Endothelial cell of hepatic sinusoid (primary cell): ENCODE measurements at regions not wholly inside any gene's neighbourhood (a gene's known extent, or its start where the extent isn't known, plus 50 kb on each side); places are given as distances from the start of the nearest gene placed in this dataset.

Experiments used
- in situ Hi-C: cut with HindIII; loops from 2 replicates; pipeline ENCODE4 v1.10.0; 2017; ENCODE audit warnings: low sequenced_read_pairs

GRCh38 chr4:53921856-53922255, 142.5 kb downstream of the CHIC2 start:
- in situ Hi-C loops, result loop anchor here (25.0 kb wide), 1 partner anchor 910 kb away; no protein-coding TSS in a partner anchor

- in situ Hi-C loops, result loop anchor here (25.0 kb wide), 1 partner anchor 909 kb away; no protein-coding TSS in a partner anchor
These were observed 143.5 kb downstream of the CHIC2 start for GRCh38 chr4:53920883-53921282.

- in situ Hi-C loops, result loop anchor here (25.0 kb wide), 1 partner anchor 908 kb away; no protein-coding TSS in a partner anchor
These were observed 144.3 kb downstream of the CHIC2 start for GRCh38 chr4:53920116-53920515.

GRCh38 chr4:53919535-53919934, 144.9 kb downstream of the CHIC2 start:
- in situ Hi-C loops, result loop anchor here (25.0 kb wide), 1 partner anchor 907 kb away; no protein-coding TSS in a partner anchor

GRCh38 chr4:53917729-53918128, 146.7 kb downstream of the CHIC2 start:
- in situ Hi-C loops, result loop anchor here (25.0 kb wide), 1 partner anchor 905 kb away; no protein-coding TSS in a partner anchor

GRCh38 chr4:53916431-53916889, 147.9 kb downstream of the CHIC2 start:
- in situ Hi-C loops, result loop anchor here (25.0 kb wide), 1 partner anchor 904 kb away; no protein-coding TSS in a partner anchor

GRCh38 chr4:53914313-53915016, 149.9 kb downstream of the CHIC2 start:
- in situ Hi-C loops, result loop anchor here (25.0 kb wide), 1 partner anchor 902 kb away; no protein-coding TSS in a partner anchor

GRCh38 chr4:53913771-53914170, 150.6 kb downstream of the CHIC2 start:
- in situ Hi-C loops, result loop anchor here (25.0 kb wide), 1 partner anchor 901 kb away; no protein-coding TSS in a partner anchor

GRCh38 chr4:53912766-53913497, 151.5 kb downstream of the CHIC2 start:
- in situ Hi-C loops, result loop anchor here (25.0 kb wide), 1 partner anchor 901 kb away; no protein-coding TSS in a partner anchor

GRCh38 chr4:53908661-53909078, 155.7 kb downstream of the CHIC2 start:
- in situ Hi-C loops, result loop anchor here (5.0 to 25.0 kb wide), 2 partner anchors 309 to 896 kb away; no protein-coding TSS in a partner anchor

- in situ Hi-C loops, result loop anchor here (5.0 to 25.0 kb wide), 2 partner anchors 310 to 895 kb away; no protein-coding TSS in a partner anchor
These were observed 156.6 kb downstream of the CHIC2 start for GRCh38 chr4:53907772-53908171.

GRCh38 chr4:53906606-53907190, 157.7 kb downstream of the CHIC2 start:
- in situ Hi-C loops, result loop anchor here (5.0 to 25.0 kb wide), 2 partner anchors 311 to 894 kb away; no protein-coding TSS in a partner anchor

- in situ Hi-C loops, result loop anchor here (5.0 to 25.0 kb wide), 2 partner anchors 311 to 894 kb away; no protein-coding TSS in a partner anchor
These were observed 158.4 kb downstream of the CHIC2 start for GRCh38 chr4:53905941-53906377.

GRCh38 chr4:53905276-53905940, 159.0 kb downstream of the CHIC2 start:
- in situ Hi-C loops, result loop anchor here (5.0 to 25.0 kb wide), 2 partner anchors 312 to 893 kb away; no protein-coding TSS in a partner anchor

- in situ Hi-C loops, result loop anchor here (25.0 kb wide), 1 partner anchor 890 kb away; no protein-coding TSS in a partner anchor
These were observed 161.6 kb downstream of the CHIC2 start for GRCh38 chr4:53902786-53903185.

- in situ Hi-C loops, result loop anchor here (25.0 kb wide), 1 partner anchor 888 kb away; no protein-coding TSS in a partner anchor
These were observed 164.1 kb downstream of the CHIC2 start for GRCh38 chr4:53900271-53900649.

GRCh38 chr4:53899586-53900270, 164.7 kb downstream of the CHIC2 start:
- in situ Hi-C loops, result loop anchor here (25.0 kb wide), 1 partner anchor 887 kb away; no protein-coding TSS in a partner anchor

GRCh38 chr4:53895137-53895536, 169.3 kb downstream of the CHIC2 start:
- in situ Hi-C loops, result no loop called here

GRCh38 chr4:53890461-53890860, 173.9 kb downstream of the CHIC2 start:
- in situ Hi-C loops, result no loop called here
